ENCODE measurements at regions not wholly inside any gene's neighbourhood (a gene's known extent, or its start where the extent isn't known, plus 50 kb on each side); places are given as distances from the start of the nearest gene placed in this dataset.

DNA sequence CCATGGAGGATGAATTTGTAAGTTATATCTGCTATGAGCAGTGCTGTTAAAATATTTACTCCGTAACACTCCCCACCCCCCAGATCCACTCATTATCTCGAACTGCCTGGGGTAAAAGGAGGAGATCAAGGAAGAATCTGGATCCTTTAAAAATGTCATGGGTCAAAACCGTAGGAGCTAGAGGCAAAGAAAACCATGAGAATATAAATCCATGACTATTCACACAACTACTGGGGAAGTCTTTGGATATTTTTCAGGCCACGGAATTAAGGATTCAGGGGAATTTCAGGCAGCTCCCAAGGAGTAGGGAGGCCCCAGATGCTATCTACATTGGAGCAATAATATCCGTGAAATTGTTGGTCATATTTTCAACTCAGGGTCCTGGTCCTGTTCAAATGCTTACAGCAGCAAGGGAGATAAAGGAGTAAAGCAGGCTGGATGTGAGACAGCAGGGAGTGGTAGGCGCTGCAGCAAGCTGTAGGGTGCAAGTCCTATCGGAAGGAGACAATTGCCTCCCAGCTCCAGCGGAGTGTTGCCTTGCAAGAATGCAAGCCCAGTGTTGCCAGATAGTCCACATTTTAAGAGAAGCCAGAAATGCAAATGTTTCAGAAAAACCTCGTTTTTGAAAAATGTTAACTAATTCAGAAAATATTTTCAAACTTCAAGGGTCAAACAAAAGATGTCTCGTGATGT lies 116.2 kb upstream of the KIT start:
- TF ChIP-seq, protein P1, sequence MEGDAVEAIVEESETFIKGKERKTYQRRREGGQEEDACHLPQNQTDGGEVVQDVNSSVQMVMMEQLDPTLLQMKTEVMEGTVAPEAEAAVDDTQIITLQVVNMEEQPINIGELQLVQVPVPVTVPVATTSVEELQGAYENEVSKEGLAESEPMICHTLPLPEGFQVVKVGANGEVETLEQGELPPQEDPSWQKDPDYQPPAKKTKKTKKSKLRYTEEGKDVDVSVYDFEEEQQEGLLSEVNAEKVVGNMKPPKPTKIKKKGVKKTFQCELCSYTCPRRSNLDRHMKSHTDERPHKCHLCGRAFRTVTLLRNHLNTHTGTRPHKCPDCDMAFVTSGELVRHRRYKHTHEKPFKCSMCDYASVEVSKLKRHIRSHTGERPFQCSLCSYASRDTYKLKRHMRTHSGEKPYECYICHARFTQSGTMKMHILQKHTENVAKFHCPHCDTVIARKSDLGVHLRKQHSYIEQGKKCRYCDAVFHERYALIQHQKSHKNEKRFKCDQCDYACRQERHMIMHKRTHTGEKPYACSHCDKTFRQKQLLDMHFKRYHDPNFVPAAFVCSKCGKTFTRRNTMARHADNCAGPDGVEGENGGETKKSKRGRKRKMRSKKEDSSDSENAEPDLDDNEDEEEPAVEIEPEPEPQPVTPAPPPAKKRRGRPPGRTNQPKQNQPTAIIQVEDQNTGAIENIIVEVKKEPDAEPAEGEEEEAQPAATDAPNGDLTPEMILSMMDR (IDR thresholded peaks at IDR 0.05; ENCODE audit: insufficient read depth, missing control alignments), result no peak
- FAIRE-seq, result no peak
- no peak for DNase-seq (ENCODE audit: insufficient read length, low spot score)

DNA sequence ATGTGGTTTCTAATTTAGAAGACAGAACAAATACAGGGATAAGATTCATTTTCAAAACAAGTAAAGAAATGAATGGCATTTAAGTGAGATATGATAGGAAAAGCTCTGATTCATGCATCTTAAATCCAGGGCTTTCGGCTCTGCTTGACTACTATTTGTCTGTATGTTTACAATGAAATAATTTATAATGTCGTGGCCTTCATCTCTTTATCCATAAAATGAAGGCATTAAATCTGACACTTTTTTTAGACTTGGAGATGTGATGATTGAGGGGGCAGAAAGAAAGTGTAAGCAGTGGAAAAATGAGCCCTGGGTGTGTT lies 115.7 kb upstream of the KIT start:
- DNase-seq (ENCODE audit: insufficient read length, low spot score) (no peak), FAIRE-seq (no peak)
- TF ChIP-seq, protein P1 (IDR thresholded peaks at IDR 0.05; ENCODE audit: insufficient read depth, missing control alignments), result no peak

DNA sequence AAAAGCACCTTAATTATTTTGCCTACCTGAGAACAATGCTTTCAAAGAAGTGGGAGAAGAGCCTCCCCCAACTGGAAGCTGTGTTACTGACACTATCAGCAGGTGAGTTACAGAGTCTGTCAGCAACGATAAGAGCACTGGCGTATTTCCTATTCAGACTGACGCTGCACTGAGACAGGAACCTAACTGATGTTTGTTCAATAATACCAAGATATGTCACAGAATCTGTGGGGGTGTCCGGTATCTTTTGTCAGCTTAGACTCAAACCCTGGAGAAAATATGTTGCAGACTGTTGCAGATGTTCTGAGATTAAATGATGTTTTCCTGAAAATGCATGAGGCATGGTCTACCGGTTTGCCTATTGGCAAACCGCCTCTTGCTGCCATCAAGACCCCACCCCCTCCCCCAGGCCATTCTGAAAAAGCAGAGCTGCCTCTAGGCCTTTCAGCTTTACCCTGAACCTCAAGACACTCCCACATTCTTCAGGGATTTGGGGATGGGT lies 115.2 kb upstream of the KIT start:
- TF ChIP-seq, protein P1 (IDR thresholded peaks at IDR 0.05; ENCODE audit: insufficient read depth, missing control alignments), result no peak
- FAIRE-seq (no peak), DNase-seq (ENCODE audit: insufficient read length, low spot score) (no peak)

DNA sequence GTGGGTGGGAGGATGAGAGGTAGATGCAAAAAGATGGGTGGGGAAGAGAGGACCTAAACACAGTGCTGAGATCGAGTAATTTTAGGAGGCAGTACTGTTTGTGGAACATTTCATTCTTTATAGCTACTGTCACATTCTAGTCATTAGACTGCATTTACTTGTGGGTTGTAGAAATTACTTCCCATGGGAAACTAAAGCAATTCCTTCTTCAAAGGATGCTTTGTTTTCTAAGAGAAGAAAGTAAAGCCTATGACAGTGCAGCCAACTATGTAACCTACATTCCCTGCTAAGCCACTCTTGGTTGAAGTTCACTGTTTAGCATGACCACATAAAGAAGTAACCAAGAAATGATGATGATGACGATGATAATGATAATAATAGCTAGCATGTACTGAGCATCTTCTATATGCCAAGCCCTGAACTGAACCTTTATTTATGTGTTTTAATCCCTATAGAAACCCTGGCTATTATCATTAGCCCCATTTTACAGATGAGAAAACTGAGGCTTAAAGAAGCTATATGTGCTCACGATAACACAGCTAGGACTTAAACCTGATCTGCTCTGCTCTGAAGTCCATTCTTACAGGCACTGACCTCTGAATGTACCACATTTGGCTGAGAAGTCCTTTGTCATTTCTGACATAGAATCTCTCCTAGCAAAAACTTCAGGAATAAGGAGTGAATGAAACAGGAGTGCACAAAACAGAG lies 114.5 kb upstream of the KIT start:
- DNase-seq (ENCODE audit: insufficient read length, low spot score), result no peak
- TF ChIP-seq, protein P1 (IDR thresholded peaks at IDR 0.05; ENCODE audit: insufficient read depth, missing control alignments), result no peak
- no peak for FAIRE-seq

DNA sequence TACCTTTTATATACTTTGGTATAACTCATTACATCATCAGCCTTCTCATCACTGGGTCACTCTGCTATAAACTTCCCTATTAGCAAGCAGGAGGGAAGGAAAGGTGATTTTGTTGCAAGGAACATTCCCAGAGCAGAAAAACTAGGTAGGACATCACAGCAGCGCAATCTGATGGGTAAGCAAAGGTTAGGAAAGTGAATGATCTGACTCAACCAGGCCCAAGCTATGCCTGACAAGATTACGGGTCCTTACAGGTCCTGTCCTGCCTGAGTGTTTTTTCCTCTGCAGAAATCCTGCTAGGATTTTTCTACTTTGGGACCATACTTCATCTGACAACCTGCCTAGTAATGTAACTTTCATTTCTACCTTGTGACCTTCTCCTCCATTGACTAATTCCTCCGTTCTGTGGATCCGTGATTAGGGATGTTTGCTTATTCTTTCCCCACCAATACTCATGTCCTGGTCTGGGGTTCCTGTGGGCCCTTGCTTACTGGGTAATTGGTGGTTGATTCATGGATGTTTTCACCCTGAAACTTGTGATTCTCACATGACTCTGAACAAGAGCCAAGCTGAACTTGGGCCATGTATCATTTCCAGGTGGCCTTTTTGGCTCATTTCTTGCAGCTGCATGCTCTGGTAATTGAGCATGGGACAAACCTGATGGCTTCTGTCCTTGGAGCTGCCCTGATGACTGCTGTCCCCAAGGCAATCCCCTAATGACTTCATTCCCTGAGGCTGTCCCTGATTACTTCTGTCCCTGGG lies 111.9 kb upstream of the KIT start:
- DNase-seq (ENCODE audit: insufficient read length, low spot score) (no peak), FAIRE-seq (no peak)
- TF ChIP-seq, protein P1 (IDR thresholded peaks at IDR 0.05; ENCODE audit: insufficient read depth, missing control alignments), result no peak

DNA sequence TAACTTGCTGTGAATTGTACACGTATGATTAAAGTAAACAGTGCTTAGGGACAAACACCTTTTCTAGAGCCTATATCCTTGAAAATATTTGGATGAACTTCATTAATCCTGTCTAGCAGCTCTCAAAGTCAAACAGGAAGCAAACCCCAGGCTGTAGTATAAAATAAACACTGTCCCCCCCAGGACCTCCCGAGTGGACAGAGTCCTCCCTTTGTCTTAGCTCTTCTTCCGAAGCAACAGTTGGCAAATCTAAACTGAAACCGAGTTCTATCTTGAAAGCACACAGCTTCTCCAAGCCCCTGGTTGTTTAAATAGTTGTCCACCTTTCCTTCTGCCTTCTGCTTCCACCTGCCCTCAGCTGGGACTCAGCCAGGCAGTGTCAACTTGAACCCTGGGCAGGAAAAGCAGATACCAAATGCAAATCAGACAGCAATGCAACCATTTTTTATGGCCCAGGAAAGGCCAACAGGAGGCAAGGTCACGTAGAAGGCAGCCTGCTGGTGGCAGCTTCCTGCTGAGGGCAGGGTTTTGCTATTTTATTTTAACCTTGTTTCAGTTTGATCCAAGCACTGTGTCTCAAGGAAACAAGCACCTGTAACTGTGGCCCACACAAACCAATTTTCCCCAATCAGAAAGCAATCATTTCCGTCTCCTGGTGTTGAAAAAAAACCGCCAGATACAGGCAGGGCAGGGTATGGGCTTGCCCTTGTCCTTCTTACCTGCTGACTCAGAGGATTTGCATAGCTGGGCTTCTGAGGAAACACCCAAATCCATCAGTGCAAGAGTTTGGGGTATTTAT lies 110.3 kb upstream of the KIT start:
- FAIRE-seq (no peak), DNase-seq (ENCODE audit: insufficient read length, low spot score) (no peak)
- TF ChIP-seq, protein P1 (IDR thresholded peaks at IDR 0.05; ENCODE audit: insufficient read depth, missing control alignments), result no peak

Data from D721Med (cell line).